Breast epithelium (tissue), 3 donors: ENCODE measurements at regions not wholly inside any gene's neighbourhood (a gene's known extent, or its start where the extent isn't known, plus 50 kb on each side); places are given as distances from the start of the nearest gene placed in this dataset.
"Not testable (repeated sequence)": the region's sequence is repeated elsewhere in the genome, so short reads cannot be mapped to it uniquely, and the experiment has no call there.

ENCODE experiments used
- POLR2A ChIP-seq: fragments of 450-650 bp; IDR thresholded peaks from one replicate; pipeline ENCODE4 v1.6.1; 2016; ENCODE audit warnings: antibody characterized with exemption, mild to moderate bottlenecking, moderate library complexity
- POLR2AphosphoS5 ChIP-seq, 3 donors: sonication (generic); formaldehyde crosslinking; IDR thresholded peaks; one replicate each; pipeline ENCODE4 v1.6.1; 2017; ENCODE audit warnings: antibody characterized with exemption in 3 of 3
- TF ChIP-seq, protein P1 (sequence below), 3 donors: fragments of 450-650 bp; IDR thresholded peaks; one replicate each; pipeline ENCODE4 v1.5.1; 2016 to 2017; ENCODE audit warnings: antibody characterized with exemption in 3 of 3, mild to moderate bottlenecking in 3 of 3, moderate library complexity in 3 of 3

DNA sequence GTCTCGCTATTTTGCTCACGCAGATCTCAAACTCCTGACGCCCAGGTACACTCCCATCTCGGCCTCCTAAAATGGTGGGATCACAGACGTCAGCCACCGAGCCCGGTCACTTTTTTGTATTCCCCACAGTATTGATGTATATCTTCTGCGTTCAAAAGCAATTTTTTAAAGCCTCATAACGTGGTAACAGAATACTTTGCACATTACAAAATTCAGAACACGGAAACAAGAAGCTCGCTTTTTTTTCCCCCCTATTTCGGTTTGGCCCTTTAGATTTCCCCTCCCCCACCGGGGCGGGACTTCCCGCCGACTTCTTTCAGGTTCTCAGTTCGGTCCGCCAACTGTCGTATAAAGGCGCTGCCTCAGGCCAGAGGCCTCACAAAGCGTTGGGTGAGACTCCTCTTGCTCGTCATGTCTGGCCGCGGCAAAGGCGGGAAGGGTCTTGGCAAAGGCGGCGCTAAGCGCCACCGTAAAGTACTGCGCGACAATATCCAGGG, 88.4 kb downstream of the OR2B2 start:
- TF ChIP-seq, protein P1, sequence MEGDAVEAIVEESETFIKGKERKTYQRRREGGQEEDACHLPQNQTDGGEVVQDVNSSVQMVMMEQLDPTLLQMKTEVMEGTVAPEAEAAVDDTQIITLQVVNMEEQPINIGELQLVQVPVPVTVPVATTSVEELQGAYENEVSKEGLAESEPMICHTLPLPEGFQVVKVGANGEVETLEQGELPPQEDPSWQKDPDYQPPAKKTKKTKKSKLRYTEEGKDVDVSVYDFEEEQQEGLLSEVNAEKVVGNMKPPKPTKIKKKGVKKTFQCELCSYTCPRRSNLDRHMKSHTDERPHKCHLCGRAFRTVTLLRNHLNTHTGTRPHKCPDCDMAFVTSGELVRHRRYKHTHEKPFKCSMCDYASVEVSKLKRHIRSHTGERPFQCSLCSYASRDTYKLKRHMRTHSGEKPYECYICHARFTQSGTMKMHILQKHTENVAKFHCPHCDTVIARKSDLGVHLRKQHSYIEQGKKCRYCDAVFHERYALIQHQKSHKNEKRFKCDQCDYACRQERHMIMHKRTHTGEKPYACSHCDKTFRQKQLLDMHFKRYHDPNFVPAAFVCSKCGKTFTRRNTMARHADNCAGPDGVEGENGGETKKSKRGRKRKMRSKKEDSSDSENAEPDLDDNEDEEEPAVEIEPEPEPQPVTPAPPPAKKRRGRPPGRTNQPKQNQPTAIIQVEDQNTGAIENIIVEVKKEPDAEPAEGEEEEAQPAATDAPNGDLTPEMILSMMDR (IDR thresholded peaks at IDR 0.05), result not testable (repeated sequence)
- not testable (repeated sequence) for TF ChIP-seq POLR2A
- TF ChIP-seq POLR2AphosphoS5 (IDR thresholded peaks at IDR 0.05), result peak in 2 of 3 donors; percentile 26 to 52
